Prostate gland (tissue), 2 donors: ENCODE measurements at regions not wholly inside any gene's neighbourhood (a gene's known extent, or its start where the extent isn't known, plus 50 kb on each side); places are given as distances from the start of the nearest gene placed in this dataset.

Source experiments
- DNase-seq: peaks from one replicate; pipeline ENCODE4 v3.0.0-alpha.2; 2019; ENCODE audit warnings: low spot score
- H3K27ac ChIP-seq, 2 donors: fragments of 200-600 bp; sonication (generic); 2 replicates each; pipeline ENCODE4 v1.5.1; 2017 to 2019
- H3K27me3 ChIP-seq: fragments of 200-600 bp; sonication (generic); replicated peaks from 2 replicates; pipeline ENCODE4 v1.5.1; 2019; ENCODE audit not compliant: insufficient read depth
- H3K36me3 ChIP-seq, 2 donors: fragments of 200-600 bp; sonication (generic); 1 replicate in 1 of 2; 2 replicates in 1 of 2; pipeline versions ENCODE4 v1.5.1 to v1.8.1; 2017 to 2019
- H3K4me1 ChIP-seq: fragments of 200-600 bp; sonication (generic); replicated peaks from 2 replicates; pipeline ENCODE4 v1.5.1; 2019
- H3K4me3 ChIP-seq, 2 donors: fragments of 200-600 bp; sonication (generic); 2 replicates each; pipeline ENCODE4 v1.5.1; 2017 to 2019
- H3K9me3 ChIP-seq: fragments of 200-600 bp; sonication (generic); 2 replicates; pipeline ENCODE4 v1.5.1; 2017
- POLR2A ChIP-seq: fragments of 450-650 bp; IDR thresholded peaks from one replicate; pipeline ENCODE4 v1.6.1; 2016; ENCODE audit warnings: antibody characterized with exemption, mild to moderate bottlenecking
- POLR2AphosphoS5 ChIP-seq: sonication (generic); formaldehyde crosslinking; IDR thresholded peaks from one replicate; pipeline ENCODE4 v1.6.1; 2017; ENCODE audit warnings: antibody characterized with exemption
- WGBS: methylation state at CpG from one replicate; pipeline ENCODE4 v1.1.5; 2018; 5-methylcytosine and 5-hydroxymethylcytosine counted together
- intact Hi-C: fragments of 100-400 bp; cut with DNase I; formaldehyde crosslinking; loops from one replicate; pipeline ENCODE4 v1.14.2; 2022
- TF ChIP-seq, protein P1 (sequence below), 4 experiments: fragments of 200-600 bp in 2 of 4; fragments of 450-650 bp in 2 of 4; sonication (generic) in 2 of 4; IDR thresholded peaks; 1 replicate in 3 of 4; 2 replicates in 1 of 4; pipeline ENCODE4 v1.5.1; 2016 to 2019; ENCODE audit warnings: antibody characterized with exemption in 4 of 4, mild to moderate bottlenecking in 2 of 4, moderate library complexity in 2 of 4

- Histone ChIP-seq H3K4me1 (no peaks in the 10 kb centered on the region), H3K27me3 (no peaks in the 10 kb centered on the region), H3K9me3 (no peaks in the 10 kb centered on the region), H3K27ac (no peak overlapping the region), H3K36me3 (no peaks in the 10 kb centered on the region), H3K4me3 (no peak overlapping the region)
- no peak for TF ChIP-seq POLR2AphosphoS5
- TF ChIP-seq, protein P1, sequence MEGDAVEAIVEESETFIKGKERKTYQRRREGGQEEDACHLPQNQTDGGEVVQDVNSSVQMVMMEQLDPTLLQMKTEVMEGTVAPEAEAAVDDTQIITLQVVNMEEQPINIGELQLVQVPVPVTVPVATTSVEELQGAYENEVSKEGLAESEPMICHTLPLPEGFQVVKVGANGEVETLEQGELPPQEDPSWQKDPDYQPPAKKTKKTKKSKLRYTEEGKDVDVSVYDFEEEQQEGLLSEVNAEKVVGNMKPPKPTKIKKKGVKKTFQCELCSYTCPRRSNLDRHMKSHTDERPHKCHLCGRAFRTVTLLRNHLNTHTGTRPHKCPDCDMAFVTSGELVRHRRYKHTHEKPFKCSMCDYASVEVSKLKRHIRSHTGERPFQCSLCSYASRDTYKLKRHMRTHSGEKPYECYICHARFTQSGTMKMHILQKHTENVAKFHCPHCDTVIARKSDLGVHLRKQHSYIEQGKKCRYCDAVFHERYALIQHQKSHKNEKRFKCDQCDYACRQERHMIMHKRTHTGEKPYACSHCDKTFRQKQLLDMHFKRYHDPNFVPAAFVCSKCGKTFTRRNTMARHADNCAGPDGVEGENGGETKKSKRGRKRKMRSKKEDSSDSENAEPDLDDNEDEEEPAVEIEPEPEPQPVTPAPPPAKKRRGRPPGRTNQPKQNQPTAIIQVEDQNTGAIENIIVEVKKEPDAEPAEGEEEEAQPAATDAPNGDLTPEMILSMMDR (IDR thresholded peaks at IDR 0.05) = no peak
- TF ChIP-seq POLR2A = no peak
- no peak for DNase-seq
- 66% methylated on average over 3 of the region's 3 CpGs for WGBS
- intact Hi-C loops = no loop called here
Observed at GRCh38 chr7:45366475-45366874, 207.7 kb upstream of the ADCY1 start.

DNA sequence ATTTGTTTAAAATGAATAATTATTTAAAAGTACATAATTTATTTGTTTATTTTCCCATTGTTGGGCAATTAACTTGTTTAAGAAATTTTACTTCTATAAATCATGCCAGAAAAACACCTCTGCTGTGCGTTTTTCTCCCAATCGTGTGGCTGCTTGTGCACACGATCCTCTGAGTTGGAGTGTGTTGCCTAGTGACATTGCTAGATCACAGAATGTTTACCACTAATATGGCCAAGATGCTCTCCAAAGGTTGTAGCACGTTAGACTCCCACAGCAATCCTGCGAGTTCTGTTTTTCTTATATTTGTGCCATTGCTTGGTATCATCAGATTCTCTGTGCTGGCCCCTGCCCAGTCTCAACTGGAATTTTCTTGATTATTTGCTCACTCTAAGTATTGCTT, 207.1 kb upstream of the ADCY1 start:
- Histone ChIP-seq H3K36me3 (no peaks in the 10 kb centered on the region), H3K27ac (no peak overlapping the region), H3K4me3 (no peak overlapping the region), H3K4me1 (no peaks in the 10 kb centered on the region), H3K27me3 (no peaks in the 10 kb centered on the region), H3K9me3 (no peaks in the 10 kb centered on the region)
- no peak for TF ChIP-seq POLR2AphosphoS5
- TF ChIP-seq, protein P1 (IDR thresholded peaks at IDR 0.05) = no peak
- TF ChIP-seq POLR2A = no peak
- 46% methylated on average over 5 of the region's 5 CpGs for WGBS
- no peak for DNase-seq
- intact Hi-C loops = no loop called here

DNA sequence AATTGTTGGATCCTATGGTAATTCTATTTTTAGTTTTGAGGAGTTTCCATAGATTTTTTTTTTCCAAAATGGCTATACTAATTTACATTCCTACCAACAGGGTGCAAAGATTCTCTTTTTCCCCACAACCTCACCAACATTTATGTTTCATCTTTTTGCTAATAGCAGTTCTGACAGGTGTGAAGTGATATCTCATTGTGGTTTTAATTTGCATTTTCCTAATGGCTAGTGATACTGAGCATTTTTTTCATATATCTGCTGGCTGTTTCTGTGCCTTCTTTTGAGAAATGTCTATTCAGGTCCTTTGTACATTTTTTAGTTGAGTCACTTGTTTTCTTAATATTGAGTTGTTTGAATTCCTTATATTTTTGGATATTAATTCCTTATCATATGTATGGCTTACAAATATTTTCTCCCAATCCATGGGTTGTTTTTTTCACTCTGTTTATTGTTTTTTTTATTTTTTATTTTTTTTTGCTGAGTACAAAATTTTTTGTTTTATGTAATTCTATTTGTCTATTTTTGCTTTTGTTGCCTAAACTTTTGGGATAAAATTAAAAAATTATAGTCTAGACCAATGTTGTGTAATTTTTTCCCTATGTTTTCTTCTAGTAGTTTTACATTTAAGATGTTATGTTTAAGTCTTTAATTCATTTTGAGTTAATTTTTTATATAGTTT, 205.9 kb upstream of the ADCY1 start:
- H3K27me3 ChIP-seq = no peaks in the 10 kb centered on the region
- H3K36me3 ChIP-seq = no peaks in the 10 kb centered on the region
- intact Hi-C loops = no loop called here
- no peaks in the 10 kb centered on the region for H3K9me3 ChIP-seq
- TF ChIP-seq, protein P1 (IDR thresholded peaks at IDR 0.05) = no peak
- no peak for TF ChIP-seq POLR2A
- H3K4me1 ChIP-seq = no peaks in the 10 kb centered on the region
- no peak overlapping the region for H3K4me3 ChIP-seq
- H3K27ac ChIP-seq = no peak overlapping the region
- DNase-seq = no peak

DNA sequence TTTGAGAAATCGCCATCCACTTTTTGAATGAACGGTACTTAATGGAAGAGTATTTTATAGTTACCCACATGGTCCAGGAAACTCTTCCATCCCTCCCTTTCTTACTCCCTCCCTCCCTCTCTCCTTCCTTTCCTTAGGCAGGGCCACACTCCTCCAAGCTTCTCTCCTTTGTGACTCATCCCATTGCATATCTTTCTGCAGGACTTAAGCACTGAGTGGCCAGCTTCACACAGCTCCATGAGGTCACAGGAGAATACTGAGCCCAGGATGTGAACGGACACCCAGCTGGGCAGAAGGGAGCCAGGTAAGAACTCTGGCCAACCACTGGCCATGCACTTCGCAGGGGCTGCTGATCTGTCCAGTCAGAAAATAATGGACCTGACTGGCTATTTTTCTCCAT, 189.7 kb upstream of the ADCY1 start:
- Histone ChIP-seq H3K9me3 (no peaks in the 10 kb centered on the region), H3K27ac (no peak overlapping the region), H3K27me3 (no peaks in the 10 kb centered on the region), H3K4me1 (no peaks in the 10 kb centered on the region), H3K36me3 (no peaks in the 10 kb centered on the region), H3K4me3 (no peak overlapping the region)
- TF ChIP-seq POLR2AphosphoS5 (no peak), POLR2A (no peak)
- TF ChIP-seq, protein P1 (IDR thresholded peaks at IDR 0.05) = no peak
- intact Hi-C loops = no loop called here
- DNase-seq = no peak
- 88% methylated on average over 4 of the region's 4 CpGs for WGBS

DNA sequence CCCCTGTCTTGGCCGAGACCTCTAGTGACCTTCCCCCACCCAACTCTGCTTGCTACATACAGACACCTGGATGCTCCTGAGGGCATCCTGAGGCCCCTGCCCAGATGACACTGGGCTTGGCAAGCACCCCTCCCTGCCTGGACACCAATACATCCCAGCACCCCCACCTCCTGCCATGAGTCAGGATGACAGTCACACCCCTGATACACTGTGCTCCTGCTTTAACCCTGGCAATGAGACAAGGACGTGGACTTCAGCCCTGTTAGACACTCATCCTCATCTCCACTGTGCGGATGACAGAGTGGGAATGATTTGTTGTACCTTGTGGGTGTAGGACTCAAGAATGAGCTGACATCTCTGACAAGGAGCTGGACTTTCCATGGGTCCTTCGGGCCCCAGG, 186.3 kb upstream of the ADCY1 start:
- Histone ChIP-seq H3K27me3 (no peaks in the 10 kb centered on the region), H3K27ac (no peak overlapping the region), H3K4me1 (no peaks in the 10 kb centered on the region), H3K4me3 (no peak overlapping the region), H3K36me3 (no peaks in the 10 kb centered on the region), H3K9me3 (no peaks in the 10 kb centered on the region)
- intact Hi-C loops = no loop called here
- TF ChIP-seq, protein P1 (IDR thresholded peaks at IDR 0.05) = no peak
- TF ChIP-seq POLR2A (no peak), POLR2AphosphoS5 (no peak)
- DNase-seq = no peak
- WGBS = 83% methylated on average over 4 of the region's 4 CpGs
